ENCODE measurements at regions not wholly inside any gene's neighbourhood (a gene's known extent, or its start where the extent isn't known, plus 50 kb on each side); places are given as distances from the start of the nearest gene placed in this dataset.
A peak's percentile ranks its signal among the peaks of the same experiment; 100 is the strongest.

DNA sequence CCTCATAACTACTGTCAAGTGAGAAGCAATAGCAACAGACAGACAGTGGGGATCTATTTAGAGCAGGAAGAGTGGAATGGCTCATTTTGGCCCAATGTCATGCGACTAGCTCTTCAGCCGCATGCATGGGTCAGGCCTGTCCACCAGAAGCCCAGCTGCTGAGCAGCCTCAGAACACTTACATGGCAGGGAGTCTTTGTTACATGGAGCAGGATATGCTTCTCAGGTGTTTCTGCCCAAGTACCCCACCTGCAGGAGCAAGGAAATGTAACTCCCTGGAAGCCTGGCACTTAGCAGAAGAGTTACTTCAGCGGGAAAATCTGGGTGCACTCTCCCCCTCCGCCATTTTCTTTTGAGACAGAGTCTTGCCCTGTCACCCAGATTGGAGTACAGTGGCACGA is 73.5 kb upstream of the ARHGAP5 start:
- H3K23me2 ChIP-seq (ENCODE audit: low read depth, low read length), result no peaks in the 10 kb centered on the region; the same call in 1 of the 2 replicates
- H3K18ac ChIP-seq (ENCODE audit: extremely low read depth, low read length), result no peak overlapping the region
- no peak overlapping the region for H3K27ac ChIP-seq (ENCODE audit: low read depth, low read length)
- no peaks in the 10 kb centered on the region for H3K79me1 ChIP-seq (ENCODE audit: low read depth, low read length)
- DNase-seq (ENCODE audit: low read depth in 1 of 2, low spot score in 2 of 2) (no peak), FAIRE-seq (no peak)
- no peaks in the 10 kb centered on the region for H3K27me3 ChIP-seq (replicated peaks in 1 of 4; ENCODE audit: control insufficient read depth in 3 of 4, extremely low read depth in 1 of 4, insufficient read depth in 3 of 4, low read length in 3 of 4)
- no peaks in the 10 kb centered on the region for H3K9me3 ChIP-seq (ENCODE audit: insufficient read depth in 2 of 2, low read depth in 1 of 2, low read length in 1 of 2)
- TF ChIP-seq YY1 (IDR thresholded peaks at IDR 0.05; ENCODE audit: low read depth, low read length) (no peak), CBX8 (IDR thresholded peaks at IDR 0.05; ENCODE audit: borderline replicate concordance, low read depth, low read length) (no peak), HDAC6 (IDR thresholded peaks at IDR 0.05; ENCODE audit: low read depth, low read length) (no peak), RAD21 (IDR thresholded peaks at IDR 0.05 in 1 of 2, conservative IDR thresholded peaks at IDR 0.05 in 1 of 2; ENCODE audit: low read depth in 2 of 2, low read length in 2 of 2) (peak in 1 of 2 experiments; percentile 40; a peak in 1 of 4 replicates), HDAC2 (IDR thresholded peaks at IDR 0.05; ENCODE audit: borderline replicate concordance in 1 of 2, low read depth in 2 of 2, low read length in 2 of 2) (no peak), CBX5 (IDR thresholded peaks at IDR 0.05; ENCODE audit: low read depth, low read length) (no peak), CTBP2 (IDR thresholded peaks at IDR 0.05; ENCODE audit: borderline replicate concordance, insufficient read depth, insufficient read length, low read length) (no peak), CHD2 (IDR thresholded peaks at IDR 0.05; ENCODE audit: low read length) (no peak)
- TF ChIP-seq, protein P1, sequence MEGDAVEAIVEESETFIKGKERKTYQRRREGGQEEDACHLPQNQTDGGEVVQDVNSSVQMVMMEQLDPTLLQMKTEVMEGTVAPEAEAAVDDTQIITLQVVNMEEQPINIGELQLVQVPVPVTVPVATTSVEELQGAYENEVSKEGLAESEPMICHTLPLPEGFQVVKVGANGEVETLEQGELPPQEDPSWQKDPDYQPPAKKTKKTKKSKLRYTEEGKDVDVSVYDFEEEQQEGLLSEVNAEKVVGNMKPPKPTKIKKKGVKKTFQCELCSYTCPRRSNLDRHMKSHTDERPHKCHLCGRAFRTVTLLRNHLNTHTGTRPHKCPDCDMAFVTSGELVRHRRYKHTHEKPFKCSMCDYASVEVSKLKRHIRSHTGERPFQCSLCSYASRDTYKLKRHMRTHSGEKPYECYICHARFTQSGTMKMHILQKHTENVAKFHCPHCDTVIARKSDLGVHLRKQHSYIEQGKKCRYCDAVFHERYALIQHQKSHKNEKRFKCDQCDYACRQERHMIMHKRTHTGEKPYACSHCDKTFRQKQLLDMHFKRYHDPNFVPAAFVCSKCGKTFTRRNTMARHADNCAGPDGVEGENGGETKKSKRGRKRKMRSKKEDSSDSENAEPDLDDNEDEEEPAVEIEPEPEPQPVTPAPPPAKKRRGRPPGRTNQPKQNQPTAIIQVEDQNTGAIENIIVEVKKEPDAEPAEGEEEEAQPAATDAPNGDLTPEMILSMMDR (IDR thresholded peaks at IDR 0.05; ENCODE audit: control extremely low read depth in 1 of 3, insufficient read depth in 1 of 3, low read depth in 1 of 3, low read length in 3 of 3), result peak in 1 of 3 experiments; percentile 27; a peak in 1 of 4 replicates
- TF ChIP-seq, protein P2, sequence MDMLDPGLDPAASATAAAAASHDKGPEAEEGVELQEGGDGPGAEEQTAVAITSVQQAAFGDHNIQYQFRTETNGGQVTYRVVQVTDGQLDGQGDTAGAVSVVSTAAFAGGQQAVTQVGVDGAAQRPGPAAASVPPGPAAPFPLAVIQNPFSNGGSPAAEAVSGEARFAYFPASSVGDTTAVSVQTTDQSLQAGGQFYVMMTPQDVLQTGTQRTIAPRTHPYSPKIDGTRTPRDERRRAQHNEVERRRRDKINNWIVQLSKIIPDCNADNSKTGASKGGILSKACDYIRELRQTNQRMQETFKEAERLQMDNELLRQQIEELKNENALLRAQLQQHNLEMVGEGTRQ (IDR thresholded peaks at IDR 0.05; ENCODE audit: low read length), result no peak
- H3K4ac ChIP-seq (replicated peaks; ENCODE audit: insufficient read length, low read depth, low read length), result no peak overlapping the region
- no peak overlapping the region for H2BK5ac ChIP-seq (ENCODE audit: low read depth, low read length)
- no peak overlapping the region for H3K4me2 ChIP-seq (ENCODE audit: insufficient read depth in 1 of 2, low read depth in 2 of 2, low read length in 2 of 2)
- H2BK15ac ChIP-seq (ENCODE audit: low read length), result no peak overlapping the region
- no peak overlapping the region for H4K91ac ChIP-seq (replicated peaks; ENCODE audit: insufficient read length, low read length)
- no peak overlapping the region for H3K23ac ChIP-seq (ENCODE audit: insufficient read length)
- H3K14ac ChIP-seq (ENCODE audit: insufficient read length), result no peak overlapping the region
- no peak overlapping the region for H3K9ac ChIP-seq (replicated peaks in 1 of 4; ENCODE audit: extremely low read depth in 1 of 4, low read depth in 3 of 4, low read length in 3 of 4)
- H2BK120ac ChIP-seq (replicated peaks; ENCODE audit: low read depth, low read length), result no peak overlapping the region
- H2AK5ac ChIP-seq (ENCODE audit: low read depth, low read length), result no peak overlapping the region
- ChIA-PET CTCF (ENCODE audit: partially characterized antibody) (interaction anchor here (0.7 to 1.6 kb wide), 5 partner anchors 39 to 1577 kb away, joined by 3 to 5 read pairs (median 3); no protein-coding TSS in a partner anchor), POLR2A (ENCODE audit: partially characterized antibody) (no interaction called here)
- no peaks in the 10 kb centered on the region for H4K20me1 ChIP-seq (replicated peaks in 1 of 2; ENCODE audit: control insufficient read depth in 1 of 2, insufficient read depth in 2 of 2, low read length in 2 of 2)
- peaks cover 0 to 8% (median 1%) of the 10 kb centered on the region in 4 experiments; a peak in 1 of 7 replicates for H3K4me1 ChIP-seq (replicated peaks in 1 of 4; ENCODE audit: control insufficient read depth in 3 of 4, insufficient read depth in 4 of 4, low read length in 3 of 4)
- H2AFZ ChIP-seq (ENCODE audit: low read length), result no peak overlapping the region
- WGBS, 2 experiments (ENCODE audit: extremely low coverage in 1 of 2, insufficient coverage in 1 of 2, insufficient read length in 1 of 2, insufficient replicate concordance in 2 of 2, low coverage in 1 of 2, low lambda C conversion rate in 2 of 2, missing lambda C conversion rate in 1 of 2), result 87% methylated on average over 5 of the region's 5 CpGs; no CpG with 5 or more reads in 1 of the 2 experiments
- no peaks in the 10 kb centered on the region for H3K36me3 ChIP-seq (ENCODE audit: control insufficient read depth in 2 of 4, insufficient read depth in 4 of 4, low read length in 3 of 4)
- H3K56ac ChIP-seq (replicated peaks; ENCODE audit: insufficient read length, low read depth, low read length), result no peak overlapping the region
- H4K8ac ChIP-seq (ENCODE audit: extremely low read depth, insufficient read depth, low read length), result no peak overlapping the region
- H3K4me3 ChIP-seq (ENCODE audit: extremely low read depth in 1 of 4, insufficient read depth in 2 of 4, low read depth in 3 of 4, low read length in 4 of 4), result no peak overlapping the region
- H2BK20ac ChIP-seq (ENCODE audit: low read length), result no peak overlapping the region
- H4K5ac ChIP-seq (ENCODE audit: insufficient read length, low read depth, low read length), result no peak overlapping the region
- no peaks in the 10 kb centered on the region for H3K79me2 ChIP-seq (ENCODE audit: control insufficient read depth in 1 of 2, insufficient read depth in 2 of 2, low read length in 2 of 2)
- H2BK12ac ChIP-seq (ENCODE audit: low read depth, low read length), result no peak overlapping the region

Measured in H1 (cell line).